Stimulated activated CD8-positive, alpha-beta memory T cell treated with anti-CD3 and anti-CD28 coated beads, Interleukin-7, amount 100 ng/mL, for 1 hour (primary cell): ENCODE measurements at regions not wholly inside any gene's neighbourhood (a gene's known extent, or its start where the extent isn't known, plus 50 kb on each side); places are given as distances from the start of the nearest gene placed in this dataset.

Source experiments
- DNase-seq, 2 donors: peaks; one replicate each; pipeline ENCODE4 v3.0.0-alpha.2; 2020; ENCODE audit warnings: low read depth in 2 of 2

- DNase-seq, result no peak
Observed at GRCh38 chr13:78780708-78781107, 121.8 kb upstream of the OBI1 start.

GRCh38 chr13:78779608-78780007 is 120.7 kb upstream of the OBI1 start:
- no peak for DNase-seq

GRCh38 chr13:78777976-78778375 is 119.0 kb upstream of the OBI1 start:
- DNase-seq, result no peak

- DNase-seq, result no peak
Observed at GRCh38 chr13:78777396-78777795, 118.4 kb upstream of the OBI1 start.

GRCh38 chr13:78772933-78773332 is 114.0 kb upstream of the OBI1 start:
- no peak for DNase-seq

- DNase-seq, result no peak
Observed at GRCh38 chr13:78770601-78771000, 111.6 kb upstream of the OBI1 start.

GRCh38 chr13:78768950-78769349 is 110.0 kb upstream of the OBI1 start:
- no peak for DNase-seq

GRCh38 chr13:78764665-78765064 is 105.7 kb upstream of the OBI1 start:
- no peak for DNase-seq

- DNase-seq, result no peak
Observed at GRCh38 chr13:78762825-78763224, 103.9 kb upstream of the OBI1 start.

- no peak for DNase-seq
Observed at GRCh38 chr13:78759704-78760103, 100.7 kb upstream of the OBI1 start.

GRCh38 chr13:78758549-78758948 is 99.6 kb upstream of the OBI1 start:
- no peak for DNase-seq

GRCh38 chr13:78753435-78753834 is 94.5 kb upstream of the OBI1 start:
- DNase-seq, result no peak

- DNase-seq, result no peak
Observed at GRCh38 chr13:78750735-78751134, 91.8 kb upstream of the OBI1 start.

- DNase-seq, result no peak
Observed at GRCh38 chr13:78743973-78744372, 85.0 kb upstream of the OBI1 start.

GRCh38 chr13:78742659-78743058 is 83.7 kb upstream of the OBI1 start:
- no peak for DNase-seq

GRCh38 chr13:78736142-78736541 is 77.2 kb upstream of the OBI1 start:
- no peak for DNase-seq

GRCh38 chr13:78732445-78733017 is 73.6 kb upstream of the OBI1 start:
- no peak for DNase-seq

- no peak for DNase-seq
Observed at GRCh38 chr13:78722700-78723099, 63.7 kb upstream of the OBI1 start.

GRCh38 chr13:78719367-78719766 is 60.4 kb upstream of the OBI1 start:
- no peak for DNase-seq

GRCh38 chr13:78714717-78715116 is 55.8 kb upstream of the OBI1 start:
- no peak for DNase-seq

GRCh38 chr13:78712831-78713230 is 53.9 kb upstream of the OBI1 start:
- DNase-seq, result no peak

- DNase-seq, result no peak
Observed at GRCh38 chr13:78709028-78709427, 50.1 kb upstream of the OBI1 start.
